ENCODE measurements at regions not wholly inside any gene's neighbourhood (a gene's known extent, or its start where the extent isn't known, plus 50 kb on each side); places are given as distances from the start of the nearest gene placed in this dataset.

GRCh38 chr6:21522797-21523456, 70.6 kb upstream of the SOX4 start:
- no peak for TF ChIP-seq GATA2 (IDR thresholded peaks at IDR 0.05; ENCODE audit: low read depth, low read length)
- no peak for TF ChIP-seq GATA3 (IDR thresholded peaks at IDR 0.05; ENCODE audit: low read depth, low read length)

All from SH-SY5Y (cell line).